H9 (cell line): ENCODE measurements at regions not wholly inside any gene's neighbourhood (a gene's known extent, or its start where the extent isn't known, plus 50 kb on each side); places are given as distances from the start of the nearest gene placed in this dataset.

Source experiments
- DNase-seq: peaks from one replicate; pipeline ENCODE4 v3.0.0-alpha.2; 2017
- H2AFZ ChIP-seq: one replicate; pipeline ENCODE4 v1.6.1; 2013; ENCODE audit warnings: mild to moderate bottlenecking, low read length, control low read depth, moderate library complexity
- H2AK5ac ChIP-seq: 2 replicates; pipeline ENCODE4 v1.6.1; 2013; ENCODE audit warnings: low read length, control low read depth, mixed read lengths; ENCODE audit not compliant: insufficient read length
- H2BK120ac ChIP-seq: one replicate; pipeline ENCODE4 v1.6.1; 2013; ENCODE audit warnings: low read depth, mild to moderate bottlenecking, low read length, control low read depth, inconsistent platforms; ENCODE audit not compliant: poor library complexity, severe bottlenecking
- H2BK12ac ChIP-seq: 2 replicates; pipeline ENCODE4 v1.6.1; 2013; ENCODE audit warnings: low read length, control low read depth, mixed read lengths, low read depth; ENCODE audit not compliant: insufficient read length
- H2BK15ac ChIP-seq: 2 replicates; pipeline ENCODE4 v1.6.1; 2013; ENCODE audit warnings: low read depth, low read length, control low read depth
- H2BK20ac ChIP-seq: one replicate; pipeline ENCODE4 v1.6.1; 2013; ENCODE audit warnings: low read depth, mild to moderate bottlenecking, low read length, control low read depth, inconsistent platforms; ENCODE audit not compliant: poor library complexity, severe bottlenecking
- H2BK5ac ChIP-seq: 2 replicates; pipeline ENCODE4 v1.6.1; 2013; ENCODE audit warnings: low read length, control low read depth, mixed read lengths; ENCODE audit not compliant: insufficient read length
- H3K14ac ChIP-seq: 2 replicates; pipeline ENCODE4 v1.6.1; 2013; ENCODE audit warnings: low read length, control low read depth; ENCODE audit not compliant: insufficient read depth
- H3K18ac ChIP-seq: 2 replicates; pipeline ENCODE4 v1.6.1; 2013; ENCODE audit warnings: low read depth, mild to moderate bottlenecking, mixed read lengths, low read length, control low read depth; ENCODE audit not compliant: insufficient read length
- H3K23ac ChIP-seq: 2 replicates; pipeline ENCODE4 v1.6.1; 2013; ENCODE audit warnings: low read length, control low read depth, mixed read lengths, low read depth; ENCODE audit not compliant: insufficient read length
- H3K23me2 ChIP-seq: 2 replicates; pipeline ENCODE4 v1.6.1; 2013; ENCODE audit warnings: low read depth, mild to moderate bottlenecking, mixed read lengths, low read length, control low read depth; ENCODE audit not compliant: insufficient read length, poor library complexity, severe bottlenecking
- H3K27ac ChIP-seq: 2 replicates; pipeline ENCODE4 v1.5.1; 2013; ENCODE audit warnings: low read length, control low read depth, mixed read lengths, low read depth; ENCODE audit not compliant: insufficient read length
- H3K27me3 ChIP-seq: 2 replicates; pipeline ENCODE4 v1.6.1; 2013; ENCODE audit warnings: low read length, control low read depth, inconsistent platforms; ENCODE audit not compliant: insufficient read depth
- H3K4ac ChIP-seq: 2 replicates; pipeline ENCODE4 v1.6.1; 2013; ENCODE audit warnings: low read depth, mild to moderate bottlenecking, control low read depth, inconsistent platforms, low read length, moderate library complexity
- H3K4me1 ChIP-seq: 2 replicates; pipeline ENCODE4 v1.6.1; 2013; ENCODE audit warnings: low read length, control low read depth, inconsistent platforms; ENCODE audit not compliant: insufficient read depth
- H3K4me2 ChIP-seq: 2 replicates; pipeline ENCODE4 v1.6.1; 2013; ENCODE audit warnings: low read length, control low read depth, mixed read lengths; ENCODE audit not compliant: insufficient read length, insufficient read depth
- H3K56ac ChIP-seq: 2 replicates; pipeline ENCODE4 v1.6.1; 2013; ENCODE audit warnings: low read depth, mild to moderate bottlenecking, mixed read lengths, low read length, control low read depth; ENCODE audit not compliant: insufficient read length
- H3K79me1 ChIP-seq: 2 replicates; pipeline ENCODE4 v1.6.1; 2013; ENCODE audit warnings: low read depth, mild to moderate bottlenecking, moderate library complexity, low read length, control low read depth, inconsistent platforms; ENCODE audit not compliant: insufficient read depth, poor library complexity, severe bottlenecking
- H3K79me2 ChIP-seq: 2 replicates; pipeline ENCODE4 v1.6.1; 2013; ENCODE audit warnings: low read length, control low read depth, inconsistent platforms; ENCODE audit not compliant: insufficient read depth
- H3K9ac ChIP-seq: 2 replicates; pipeline ENCODE4 v1.6.1; 2013; ENCODE audit warnings: low read length, control low read depth, mixed read lengths; ENCODE audit not compliant: insufficient read length; ENCODE audit errors: extremely low read depth
- H3K9me3 ChIP-seq: one replicate; pipeline ENCODE4 v1.6.1; 2013; ENCODE audit warnings: low read depth, low read length, inconsistent platforms; ENCODE audit not compliant: control insufficient read depth
- H3T11ph ChIP-seq: one replicate; pipeline ENCODE4 v1.6.1; 2013; ENCODE audit warnings: mild to moderate bottlenecking, low read length, control low read depth, inconsistent platforms
- H4K20me1 ChIP-seq: one replicate; pipeline ENCODE4 v1.6.1; 2013; ENCODE audit not compliant: control insufficient read depth, insufficient read length, insufficient read depth
- H4K5ac ChIP-seq: 2 replicates; pipeline ENCODE4 v1.6.1; 2013; ENCODE audit warnings: low read depth, mild to moderate bottlenecking, mixed read lengths, low read length, control low read depth; ENCODE audit not compliant: insufficient read length
- H4K8ac ChIP-seq: replicated peaks from 2 replicates; pipeline ENCODE4 v1.6.1; 2013; ENCODE audit warnings: low read length, control low read depth, mixed read lengths, low read depth; ENCODE audit not compliant: insufficient read length
- H4K91ac ChIP-seq: 2 replicates; pipeline ENCODE4 v1.6.1; 2013; ENCODE audit warnings: low read depth, mild to moderate bottlenecking, moderate library complexity, mixed read lengths, low read length, control low read depth; ENCODE audit not compliant: insufficient read length
- H3K27ac Mint-ChIP-seq, 3 experiments: 2 replicates in 2 of 3; 3 replicates in 1 of 3; pipeline ENCODE4 v1.8.0; 2020 to 2021; ENCODE audit warnings: mixed read lengths in 3 of 3, mild to moderate bottlenecking in 1 of 3, moderate library complexity in 1 of 3
- H3K27me3 Mint-ChIP-seq: 2 replicates; pipeline ENCODE4 v1.8.0; 2021; ENCODE audit warnings: low read depth, mild to moderate bottlenecking, moderate library complexity, mixed read lengths
- H3K36me3 Mint-ChIP-seq, 3 experiments: 2 replicates in 2 of 3; 3 replicates in 1 of 3; pipeline ENCODE4 v1.8.0; 2020 to 2021; ENCODE audit warnings: low read depth in 3 of 3, mixed read lengths in 3 of 3; ENCODE audit not compliant: insufficient read depth in 1 of 3
- H3K4me1 Mint-ChIP-seq, 2 experiments: 2 replicates each; pipeline ENCODE4 v1.8.0; 2020; ENCODE audit warnings: mixed read lengths in 2 of 2
- H3K4me3 Mint-ChIP-seq, 2 experiments: 2 replicates in 1 of 2; 3 replicates in 1 of 2; pipeline ENCODE4 v1.8.0; 2020 to 2021; ENCODE audit warnings: mild to moderate bottlenecking in 2 of 2, mixed read lengths in 2 of 2, moderate library complexity in 1 of 2
- H3K9me3 Mint-ChIP-seq, 2 experiments: 2 replicates in 1 of 2; 3 replicates in 1 of 2; pipeline ENCODE4 v1.8.0; 2020; ENCODE audit warnings: mild to moderate bottlenecking in 2 of 2, mixed read lengths in 2 of 2, moderate library complexity in 1 of 2
- WGBS: extraction: QIAGEN DNeasy Blood & Tissue Kit; methylation state at CpG from one replicate; pipeline ENCODE4 v1.1.7; 2013; ENCODE audit warnings: missing lambda C conversion rate, low lambda C conversion rate, mixed read lengths; ENCODE audit not compliant: insufficient read length; ENCODE audit errors: extremely low coverage; 5-methylcytosine and 5-hydroxymethylcytosine counted together
- TF ChIP-seq, protein P1 (sequence below): fragments of 200-600 bp; sonication (generic); conservative IDR thresholded peaks from 3 replicates; pipeline ENCODE4 v1.8.0; 2021; ENCODE audit warnings: antibody characterized with exemption, mild to moderate bottlenecking

DNA sequence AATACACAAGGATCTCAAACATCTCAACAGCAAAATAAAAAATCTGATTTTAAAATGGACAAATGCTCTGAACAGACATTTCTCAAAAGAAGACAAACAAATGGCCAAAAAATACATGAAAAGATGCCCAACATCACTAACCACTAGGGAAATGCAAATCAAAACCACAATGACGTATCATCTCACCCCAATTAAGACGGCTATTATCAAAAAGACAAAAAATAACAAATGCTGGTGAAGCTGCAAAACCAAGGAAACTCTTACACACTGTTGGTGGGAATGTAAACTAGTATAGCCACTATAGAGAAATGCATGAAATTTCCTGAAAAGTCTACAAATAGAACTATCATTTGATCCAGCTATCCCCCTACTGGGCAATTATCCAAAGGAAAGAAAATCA lies 145.0 kb downstream of the BTG1 start:
- no peak overlapping the region for H3K18ac ChIP-seq
- H2AFZ ChIP-seq: no peak overlapping the region
- no peak overlapping the region for H3K27ac ChIP-seq
- no peak overlapping the region for H2BK5ac ChIP-seq
- no peak overlapping the region for H2BK120ac ChIP-seq
- no peak overlapping the region for H3K9ac ChIP-seq
- no peaks in the 10 kb centered on the region for H3K9me3 ChIP-seq
- H3K4me2 ChIP-seq: no peak overlapping the region
- H3K4ac ChIP-seq: no peak overlapping the region
- TF ChIP-seq, protein P1, sequence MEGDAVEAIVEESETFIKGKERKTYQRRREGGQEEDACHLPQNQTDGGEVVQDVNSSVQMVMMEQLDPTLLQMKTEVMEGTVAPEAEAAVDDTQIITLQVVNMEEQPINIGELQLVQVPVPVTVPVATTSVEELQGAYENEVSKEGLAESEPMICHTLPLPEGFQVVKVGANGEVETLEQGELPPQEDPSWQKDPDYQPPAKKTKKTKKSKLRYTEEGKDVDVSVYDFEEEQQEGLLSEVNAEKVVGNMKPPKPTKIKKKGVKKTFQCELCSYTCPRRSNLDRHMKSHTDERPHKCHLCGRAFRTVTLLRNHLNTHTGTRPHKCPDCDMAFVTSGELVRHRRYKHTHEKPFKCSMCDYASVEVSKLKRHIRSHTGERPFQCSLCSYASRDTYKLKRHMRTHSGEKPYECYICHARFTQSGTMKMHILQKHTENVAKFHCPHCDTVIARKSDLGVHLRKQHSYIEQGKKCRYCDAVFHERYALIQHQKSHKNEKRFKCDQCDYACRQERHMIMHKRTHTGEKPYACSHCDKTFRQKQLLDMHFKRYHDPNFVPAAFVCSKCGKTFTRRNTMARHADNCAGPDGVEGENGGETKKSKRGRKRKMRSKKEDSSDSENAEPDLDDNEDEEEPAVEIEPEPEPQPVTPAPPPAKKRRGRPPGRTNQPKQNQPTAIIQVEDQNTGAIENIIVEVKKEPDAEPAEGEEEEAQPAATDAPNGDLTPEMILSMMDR: no peak
- Mint-ChIP-seq H3K9me3 (peaks cover 0 to 3% of the 10 kb centered on the region in 2 experiments; a peak in 3 of 5 replicates), H3K27me3 (no peaks in the 10 kb centered on the region), H3K27ac (no peak overlapping the region), H3K4me3 (no peak overlapping the region), H3K4me1 (peaks cover 0 to 4% of the 10 kb centered on the region in 2 experiments; a peak in 1 of 4 replicates), H3K36me3 (peaks cover 0 to 8% (median 0%) of the 10 kb centered on the region in 3 experiments; a peak in 2 of 7 replicates)
- H3K27me3 ChIP-seq: no peaks in the 10 kb centered on the region
- H2AK5ac ChIP-seq: no peak overlapping the region
- no peaks in the 10 kb centered on the region for H3K79me2 ChIP-seq
- no peak overlapping the region for H2BK20ac ChIP-seq
- no peaks in the 10 kb centered on the region for H4K20me1 ChIP-seq
- DNase-seq: no peak
- no peak overlapping the region for H3K56ac ChIP-seq
- H3K14ac ChIP-seq: no peak overlapping the region
- no peak overlapping the region for H3T11ph ChIP-seq
- H3K79me1 ChIP-seq: no peaks in the 10 kb centered on the region
- no peak overlapping the region for H3K23ac ChIP-seq
- H2BK12ac ChIP-seq: no peak overlapping the region
- H4K91ac ChIP-seq: no peak overlapping the region
- H3K4me1 ChIP-seq: no peaks in the 10 kb centered on the region
- H3K23me2 ChIP-seq: no peaks in the 10 kb centered on the region
- no peak overlapping the region for H4K5ac ChIP-seq
- no peak overlapping the region for H4K8ac ChIP-seq
- no CpG with 5 or more reads among the region's 2 CpGs for WGBS
- H2BK15ac ChIP-seq: no peak overlapping the region
